ENCODE measurements at regions not wholly inside any gene's neighbourhood (a gene's known extent, or its start where the extent isn't known, plus 50 kb on each side); places are given as distances from the start of the nearest gene placed in this dataset.

- no peak overlapping the region for H3K14ac ChIP-seq (ENCODE audit: insufficient read depth, low read length)
- no peak overlapping the region for H3K4me2 ChIP-seq (ENCODE audit: insufficient read depth, insufficient read length, low read length)
- no peak overlapping the region for H3K18ac ChIP-seq (ENCODE audit: insufficient read length, low read depth, low read length)
- H3K4me3 Mint-ChIP-seq: no peak overlapping the region
- no peak overlapping the region for H2AFZ ChIP-seq (ENCODE audit: low read length)
- no CpG with 5 or more reads among the region's 4 CpGs for WGBS (ENCODE audit: extremely low coverage, insufficient read length, low lambda C conversion rate)
- no peak overlapping the region for H3K4ac ChIP-seq (ENCODE audit: low read depth, low read length)
- no peaks in the 10 kb centered on the region for H4K20me1 ChIP-seq (ENCODE audit: control insufficient read depth, insufficient read depth, insufficient read length)
- H3K27me3 Mint-ChIP-seq (ENCODE audit: low read depth): peaks cover 7% of the 10 kb centered on the region; the same call in 1 of the 2 replicates
- H2BK5ac ChIP-seq (ENCODE audit: insufficient read length, low read length): no peak overlapping the region
- H4K91ac ChIP-seq (ENCODE audit: insufficient read length, low read depth, low read length): no peak overlapping the region
- no peak overlapping the region for H4K5ac ChIP-seq (ENCODE audit: insufficient read length, low read depth, low read length)
- no peak overlapping the region for H2BK15ac ChIP-seq (ENCODE audit: low read depth, low read length)
- no peak overlapping the region for H3T11ph ChIP-seq (ENCODE audit: low read length)
- DNase-seq: no peak
- H3K4me1 Mint-ChIP-seq: peaks cover 4 to 13% of the 10 kb centered on the region in 2 experiments; a peak in 3 of 4 replicates
- no peaks in the 10 kb centered on the region for H3K9me3 Mint-ChIP-seq
- no peak overlapping the region for H3K9ac ChIP-seq (ENCODE audit: extremely low read depth, insufficient read length, low read length)
- no peak overlapping the region for H2BK12ac ChIP-seq (ENCODE audit: insufficient read length, low read depth, low read length)
- no peak overlapping the region for H2AK5ac ChIP-seq (ENCODE audit: insufficient read length, low read length)
- H3K9me3 ChIP-seq (ENCODE audit: control insufficient read depth, low read depth, low read length): no peaks in the 10 kb centered on the region
- H3K79me1 ChIP-seq (ENCODE audit: insufficient read depth, low read depth, low read length, poor library complexity, severe bottlenecking): no peaks in the 10 kb centered on the region
- no peak overlapping the region for H2BK120ac ChIP-seq (ENCODE audit: low read depth, low read length, poor library complexity, severe bottlenecking)
- no peak overlapping the region for H2BK20ac ChIP-seq (ENCODE audit: low read depth, low read length, poor library complexity, severe bottlenecking)
- H3K23me2 ChIP-seq (ENCODE audit: insufficient read length, low read depth, low read length, poor library complexity, severe bottlenecking): no peaks in the 10 kb centered on the region
- H3K23ac ChIP-seq (ENCODE audit: insufficient read length, low read depth, low read length): no peak overlapping the region
- no peaks in the 10 kb centered on the region for H3K36me3 Mint-ChIP-seq (ENCODE audit: insufficient read depth in 1 of 3, low read depth in 3 of 3)
- no peaks in the 10 kb centered on the region for H3K27me3 ChIP-seq (ENCODE audit: insufficient read depth, low read length)
- H3K4me1 ChIP-seq (ENCODE audit: insufficient read depth, low read length): no peaks in the 10 kb centered on the region
- no peaks in the 10 kb centered on the region for H3K79me2 ChIP-seq (ENCODE audit: insufficient read depth, low read length)
- H3K56ac ChIP-seq (ENCODE audit: insufficient read length, low read depth, low read length): no peak overlapping the region
- no peak overlapping the region for H3K27ac ChIP-seq (ENCODE audit: insufficient read length, low read depth, low read length)
- H3K27ac Mint-ChIP-seq: no peak overlapping the region
- TF ChIP-seq CTCF (conservative IDR thresholded peaks at IDR 0.05): no peak
- no peak overlapping the region for H4K8ac ChIP-seq (replicated peaks; ENCODE audit: insufficient read length, low read depth, low read length)
Observed at GRCh38 chr11:33419924-33420323, 162.7 kb downstream of the HIPK3 start.
